DMS53 (cell line): ENCODE measurements at regions not wholly inside any gene's neighbourhood (a gene's known extent, or its start where the extent isn't known, plus 50 kb on each side); places are given as distances from the start of the nearest gene placed in this dataset.
"Not testable (repeated sequence)": the region's sequence is repeated elsewhere in the genome, so short reads cannot be mapped to it uniquely, and the experiment has no call there.

Experiments
- DNase-seq: peaks from one replicate; lab custom pipeline; 2025; lab: John Stamatoyannopoulos, UW

GRCh38 chr7:14092331-14092730 is 102.9 kb upstream of the ETV1 start:
- peak; percentile 23 for DNase-seq

- DNase-seq = peak; percentile 13
Observed at GRCh38 chr7:14085901-14086300, 96.4 kb upstream of the ETV1 start.

DNA sequence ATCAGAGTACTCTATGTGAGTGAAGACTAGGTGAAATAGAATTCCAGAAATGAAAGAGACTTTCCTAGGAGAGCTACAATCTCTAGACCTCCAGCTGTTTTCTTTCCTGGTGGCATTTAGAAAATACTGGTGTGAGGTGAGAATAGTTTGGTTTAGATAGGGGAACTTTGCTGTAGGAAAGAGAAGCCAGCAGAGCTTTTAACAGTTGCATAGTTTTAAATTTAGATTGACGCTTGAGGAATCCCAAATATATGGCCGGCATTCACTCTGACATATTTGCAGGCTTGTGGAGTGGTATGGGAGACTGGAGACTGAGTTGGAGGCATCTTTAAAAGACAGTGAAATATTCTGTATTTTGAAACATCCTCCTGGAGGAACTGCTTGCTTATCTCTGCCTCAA is 94.3 kb upstream of the ETV1 start:
- DNase-seq = no peak

DNA sequence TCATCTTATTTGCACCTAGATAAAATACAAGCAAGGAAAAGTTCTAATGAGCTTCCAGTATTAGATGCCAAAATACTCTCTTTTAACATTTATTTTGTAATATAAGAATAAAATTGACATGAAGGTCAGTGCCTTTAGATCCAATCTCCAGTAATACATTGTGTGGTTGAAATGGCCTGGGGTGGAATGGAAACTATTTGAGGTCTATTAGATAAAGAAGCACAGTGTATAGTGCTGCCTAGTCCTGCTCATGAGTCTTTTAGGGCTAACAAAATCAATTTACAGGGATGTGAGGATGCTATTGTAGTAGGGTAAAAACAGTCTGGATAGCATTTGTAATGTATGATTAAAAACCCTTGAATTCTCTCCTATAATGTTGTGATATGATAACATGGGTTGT is 84.5 kb upstream of the ETV1 start:
- DNase-seq = no peak

DNA sequence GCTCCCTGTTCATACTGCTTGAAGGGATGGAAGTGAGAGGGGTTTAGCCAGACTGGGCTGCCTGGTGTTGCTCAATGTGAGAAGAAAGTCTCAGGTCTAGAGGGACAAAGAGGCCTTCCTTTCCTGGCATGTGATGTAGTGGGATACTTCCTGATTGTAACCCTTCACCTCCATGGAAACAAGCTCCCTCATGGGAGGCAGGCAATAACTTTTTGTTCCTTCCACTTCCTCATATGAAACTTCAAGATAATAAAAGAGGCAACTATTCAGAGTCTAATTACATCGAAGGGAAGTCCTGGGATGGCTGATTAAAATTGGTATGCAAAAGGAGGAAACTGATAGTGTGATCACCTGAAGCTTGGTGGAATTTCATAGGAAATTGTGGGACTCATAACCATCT is 84.1 kb upstream of the ETV1 start:
- DNase-seq = no peak

GRCh38 chr7:14071045-14071444 is 81.6 kb upstream of the ETV1 start:
- DNase-seq = peak; percentile 44

DNA sequence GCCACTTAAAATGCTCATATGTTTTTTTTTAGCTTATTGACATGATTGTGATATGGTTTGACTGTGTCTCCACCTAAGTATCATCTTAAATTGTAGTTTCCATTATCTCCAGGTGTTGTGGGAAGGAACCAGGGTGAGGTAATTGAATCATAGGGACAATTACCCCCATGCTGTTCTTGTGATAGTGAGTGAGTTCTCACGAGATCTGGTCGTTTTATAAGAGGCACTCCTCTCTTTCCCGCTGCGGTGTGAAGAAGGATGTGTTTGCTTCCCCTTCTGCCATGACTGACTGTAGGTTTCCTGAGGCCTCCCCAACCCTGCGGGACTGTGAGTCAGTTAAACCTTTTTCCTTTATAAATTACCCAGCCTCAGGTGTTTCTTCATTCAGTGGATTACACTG is 80.5 kb upstream of the ETV1 start:
- DNase-seq = no peak

GRCh38 chr7:14066783-14067182 is 77.3 kb upstream of the ETV1 start:
- DNase-seq = not testable (repeated sequence)

GRCh38 chr7:14065286-14065685 is 75.8 kb upstream of the ETV1 start:
- no peak for DNase-seq

DNA sequence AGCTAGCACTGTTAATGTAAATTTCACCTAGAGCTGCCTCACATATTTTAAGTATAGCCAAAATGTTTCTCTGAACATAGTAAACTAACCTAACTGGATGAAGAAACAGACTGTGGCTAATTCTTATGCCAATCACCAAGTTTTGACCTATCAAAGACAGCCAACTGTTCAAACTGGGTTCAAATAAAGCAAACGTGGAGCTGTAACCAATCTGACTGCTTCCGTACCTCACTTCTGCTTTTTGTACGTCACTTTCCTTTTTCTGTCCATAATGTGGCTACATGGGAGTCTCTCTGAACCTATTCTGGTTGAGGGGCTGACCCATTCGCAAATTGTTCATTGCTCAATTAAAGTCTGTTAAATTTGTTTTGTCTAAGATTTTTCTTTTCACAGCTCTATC is 66.3 kb upstream of the ETV1 start:
- DNase-seq = no peak

DNA sequence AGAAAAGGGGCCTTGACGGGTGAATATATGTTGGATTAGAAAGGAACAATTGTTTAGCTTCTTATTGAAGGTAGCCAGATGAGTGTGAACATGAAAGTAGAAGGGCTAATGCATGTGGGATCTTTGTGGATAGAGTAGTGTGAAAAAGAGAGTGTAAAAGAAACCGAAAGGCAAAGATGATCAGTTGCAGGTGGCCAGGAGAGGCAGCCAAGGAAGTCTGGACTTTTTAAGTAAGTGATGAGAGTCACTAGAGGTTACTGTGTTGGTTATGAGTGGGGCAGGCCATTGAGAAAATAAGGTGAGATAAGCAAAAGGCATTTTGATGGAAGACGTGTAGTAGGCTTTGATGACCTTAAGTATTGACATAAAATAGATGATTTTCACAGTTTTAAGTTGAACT is 64.7 kb upstream of the ETV1 start:
- no peak for DNase-seq

- peak; percentile 31 for DNase-seq
Observed at GRCh38 chr7:14048889-14049288, 59.4 kb upstream of the ETV1 start.

- no peak for DNase-seq
Observed at GRCh38 chr7:14047709-14048399, 58.4 kb upstream of the ETV1 start.

DNA sequence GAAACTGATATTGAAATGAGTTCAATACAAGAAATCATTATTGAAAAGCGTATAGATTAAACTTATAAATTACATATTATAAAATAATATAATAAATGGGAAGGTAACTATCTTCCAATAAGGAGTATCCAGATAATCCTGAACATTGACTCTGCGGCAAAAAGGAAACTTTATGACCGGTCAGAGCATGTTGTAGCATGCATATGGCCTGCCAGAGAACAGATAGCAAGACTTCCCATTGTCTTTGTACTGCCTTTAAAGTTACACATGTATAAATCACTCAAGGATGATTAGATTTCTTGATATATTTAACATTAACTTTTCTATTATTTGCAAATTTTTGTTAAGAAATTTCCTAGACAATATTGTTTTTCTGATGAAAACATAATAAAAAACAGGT is 56.2 kb upstream of the ETV1 start:
- DNase-seq = no peak

GRCh38 chr7:14040528-14040927 is 51.1 kb upstream of the ETV1 start:
- DNase-seq = no peak
